Daoy (cell line): ENCODE measurements at regions not wholly inside any gene's neighbourhood (a gene's known extent, or its start where the extent isn't known, plus 50 kb on each side); places are given as distances from the start of the nearest gene placed in this dataset.

Experiments used
- DNase-seq: peaks from one replicate; pipeline ENCODE4 v3.0.0-alpha.2; 2015; ENCODE audit warnings: low read depth

- DNase-seq: no peak
These were observed 52.2 kb upstream of the INPP5A start for GRCh38 chr10:132485391-132485790.

- no peak for DNase-seq
These were observed 51.0 kb upstream of the INPP5A start for GRCh38 chr10:132486539-132487121.

GRCh38 chr10:132487241-132488135 is 50.1 kb upstream of the INPP5A start:
- DNase-seq: no peak
